Erythroblast (primary cell): ENCODE measurements at regions not wholly inside any gene's neighbourhood (a gene's known extent, or its start where the extent isn't known, plus 50 kb on each side); places are given as distances from the start of the nearest gene placed in this dataset.

Experiments
- GATA1 ChIP-seq: IDR thresholded peaks from 2 replicates; pipeline ENCODE4 v1.6.1; 2011; ENCODE audit warnings: low read depth, mild to moderate bottlenecking, control low read depth, low read length, moderate library complexity
- POLR2A ChIP-seq: IDR thresholded peaks from 2 replicates; pipeline ENCODE4 v1.6.1; 2011; ENCODE audit warnings: mild to moderate bottlenecking, low read length

GRCh38 chr14:86221000-86221399 is 691.1 kb downstream of the FLRT2 start:
- TF ChIP-seq POLR2A (no peak), GATA1 (no peak)
